ENCODE measurements at regions not wholly inside any gene's neighbourhood (a gene's known extent, or its start where the extent isn't known, plus 50 kb on each side); places are given as distances from the start of the nearest gene placed in this dataset.

GRCh38 chr10:23918090-23918723 lies 290.7 kb upstream of the KIAA1217 start:
- H4K20me1 ChIP-seq (ENCODE audit: insufficient read depth, low read length) = no peaks in the 10 kb centered on the region
- intact Hi-C loops (cut with micrococcal nuclease; ENCODE audit: unreplicated experiment) = no loop called here
- H3K27ac ChIP-seq (ENCODE audit: low read depth, low read length, poor library complexity, severe bottlenecking) = no peak overlapping the region
- H3K4me3 ChIP-seq (ENCODE audit: low read depth, low read length, poor library complexity, severe bottlenecking) = no peak overlapping the region
- H3K4me2 ChIP-seq (ENCODE audit: low read length) = no peak overlapping the region
- H3K9me2 ChIP-seq (ENCODE audit: insufficient read depth, low read length) = no peaks in the 10 kb centered on the region
- BruUV-seq (replicated peaks) = no TSS peak
- ChIA-PET CTCF (ENCODE audit: unreplicated experiment) (no interaction called here), POLR2A (no interaction called here)
- no peaks in the 10 kb centered on the region for H3K79me2 ChIP-seq (ENCODE audit: insufficient read depth, low read depth, low read length)
- no peak overlapping the region for H2AFZ ChIP-seq (ENCODE audit: low read length)
- H3K4me1 ChIP-seq (ENCODE audit: insufficient read depth, low read length, poor library complexity, severe bottlenecking) = no peaks in the 10 kb centered on the region
- no peaks in the 10 kb centered on the region for H3K9me3 ChIP-seq (ENCODE audit: low read length)
- no peak for TF ChIP-seq EZH2phosphoT487 (IDR thresholded peaks at IDR 0.05; ENCODE audit: borderline replicate concordance, low read depth, low read length)
- no peak for TF ChIP-seq CTCF (conservative IDR thresholded peaks at IDR 0.05; ENCODE audit: low read length)
- H3K36me3 ChIP-seq (ENCODE audit: insufficient read depth, low read length) = no peaks in the 10 kb centered on the region
- no peak for DNase-seq (ENCODE audit: low spot score)

- H3K27ac ChIP-seq (ENCODE audit: low read depth, low read length, poor library complexity, severe bottlenecking) = no peak overlapping the region
- CTCF ChIA-PET (ENCODE audit: unreplicated experiment) = no interaction called here
Observed at GRCh38 chr10:23918839-23919238, 290.1 kb upstream of the KIAA1217 start.

More at GRCh38 chr10:23918839-23919238, 290.1 kb upstream of the KIAA1217 start:
- H3K9me3 ChIP-seq (ENCODE audit: low read length) = no peaks in the 10 kb centered on the region
- no peaks in the 10 kb centered on the region for H3K9me2 ChIP-seq (ENCODE audit: insufficient read depth, low read length)
- no peaks in the 10 kb centered on the region for H3K4me1 ChIP-seq (ENCODE audit: insufficient read depth, low read length, poor library complexity, severe bottlenecking)
- H4K20me1 ChIP-seq (ENCODE audit: insufficient read depth, low read length) = no peaks in the 10 kb centered on the region
- H3K4me3 ChIP-seq (ENCODE audit: low read depth, low read length, poor library complexity, severe bottlenecking) = no peak overlapping the region
- intact Hi-C loops (cut with micrococcal nuclease; ENCODE audit: unreplicated experiment) = no loop called here
- H3K4me2 ChIP-seq (ENCODE audit: low read length) = no peak overlapping the region
- no TSS peak for BruUV-seq (replicated peaks)
- no peak for TF ChIP-seq EZH2phosphoT487 (IDR thresholded peaks at IDR 0.05; ENCODE audit: borderline replicate concordance, low read depth, low read length)
- no peak for TF ChIP-seq CTCF (conservative IDR thresholded peaks at IDR 0.05; ENCODE audit: low read length)
- no peaks in the 10 kb centered on the region for H3K36me3 ChIP-seq (ENCODE audit: insufficient read depth, low read length)
- POLR2A ChIA-PET = no interaction called here
- DNase-seq (ENCODE audit: low spot score) = no peak
- H3K79me2 ChIP-seq (ENCODE audit: insufficient read depth, low read depth, low read length) = no peaks in the 10 kb centered on the region
- H2AFZ ChIP-seq (ENCODE audit: low read length) = no peak overlapping the region

Data from OCI-LY7 (cell line).